ENCODE measurements at regions not wholly inside any gene's neighbourhood (a gene's known extent, or its start where the extent isn't known, plus 50 kb on each side); places are given as distances from the start of the nearest gene placed in this dataset.
"Not testable (repeated sequence)": the region's sequence is repeated elsewhere in the genome, so short reads cannot be mapped to it uniquely, and the experiment has no call there.

- Histone ChIP-seq H3K36me3 (ENCODE audit: control insufficient read depth, low read length) (no peaks in the 10 kb centered on the region), H3K27me3 (ENCODE audit: control insufficient read depth, low read length) (no peaks in the 10 kb centered on the region), H3K27ac (ENCODE audit: low read depth, low read length) (no peak overlapping the region), H3K4me3 (ENCODE audit: low read length) (no peak overlapping the region), H3K79me2 (ENCODE audit: control insufficient read depth, low read length) (no peaks in the 10 kb centered on the region), H3K9me2 (replicated peaks; ENCODE audit: control insufficient read depth, low read length) (no peaks in the 10 kb centered on the region), H3F3A (ENCODE audit: control insufficient read depth, insufficient read depth) (no peaks in the 10 kb centered on the region), H3K4me2 (ENCODE audit: low read length) (no peak overlapping the region), H3K4me1 (ENCODE audit: control insufficient read depth, low read length) (no peaks in the 10 kb centered on the region), H3K9me3 (ENCODE audit: control insufficient read depth, insufficient read depth, low read length) (no peaks in the 10 kb centered on the region), H4K20me1 (ENCODE audit: control insufficient read depth, insufficient read depth, low read depth, low read length) (no peaks in the 10 kb centered on the region)
- TF ChIP-seq CTCF (IDR thresholded peaks at IDR 0.05; ENCODE audit: low read depth, low read length, poor library complexity, severe bottlenecking) (no peak), EZH2phosphoT487 (IDR thresholded peaks at IDR 0.05; ENCODE audit: borderline replicate concordance, low read length) (no peak)
Observed at GRCh38 chr3:177657243-177657642, 460.0 kb upstream of the TBL1XR1 start.

GRCh38 chr3:177658354-177658753 is 461.1 kb upstream of the TBL1XR1 start:
- Histone ChIP-seq H3F3A (ENCODE audit: control insufficient read depth, insufficient read depth) (no peaks in the 10 kb centered on the region), H4K20me1 (ENCODE audit: control insufficient read depth, insufficient read depth, low read depth, low read length) (no peaks in the 10 kb centered on the region), H3K9me2 (replicated peaks; ENCODE audit: control insufficient read depth, low read length) (no peaks in the 10 kb centered on the region), H3K27me3 (ENCODE audit: control insufficient read depth, low read length) (no peaks in the 10 kb centered on the region), H3K9me3 (ENCODE audit: control insufficient read depth, insufficient read depth, low read length) (no peaks in the 10 kb centered on the region), H3K36me3 (ENCODE audit: control insufficient read depth, low read length) (no peaks in the 10 kb centered on the region), H3K4me3 (ENCODE audit: low read length) (no peak overlapping the region), H3K79me2 (ENCODE audit: control insufficient read depth, low read length) (no peaks in the 10 kb centered on the region), H3K27ac (ENCODE audit: low read depth, low read length) (no peak overlapping the region), H3K4me2 (ENCODE audit: low read length) (no peak overlapping the region), H3K4me1 (ENCODE audit: control insufficient read depth, low read length) (no peaks in the 10 kb centered on the region)
- TF ChIP-seq CTCF (IDR thresholded peaks at IDR 0.05; ENCODE audit: low read depth, low read length, poor library complexity, severe bottlenecking) (no peak), EZH2phosphoT487 (IDR thresholded peaks at IDR 0.05; ENCODE audit: borderline replicate concordance, low read length) (no peak)

- not testable (repeated sequence) for H3K36me3 ChIP-seq (ENCODE audit: control insufficient read depth, low read length); H3K27me3 ChIP-seq (ENCODE audit: control insufficient read depth, low read length); H3K27ac ChIP-seq (ENCODE audit: low read depth, low read length); H3K4me1 ChIP-seq (ENCODE audit: control insufficient read depth, low read length); H3K4me2 ChIP-seq (ENCODE audit: low read length); H3K79me2 ChIP-seq (ENCODE audit: control insufficient read depth, low read length); H4K20me1 ChIP-seq (ENCODE audit: control insufficient read depth, insufficient read depth, low read depth, low read length); H3F3A ChIP-seq (ENCODE audit: control insufficient read depth, insufficient read depth); H3K4me3 ChIP-seq (ENCODE audit: low read length); H3K9me2 ChIP-seq (replicated peaks; ENCODE audit: control insufficient read depth, low read length); H3K9me3 ChIP-seq (ENCODE audit: control insufficient read depth, insufficient read depth, low read length)
Observed at GRCh38 chr3:177664380-177665103, 467.3 kb upstream of the TBL1XR1 start.

GRCh38 chr3:177665122-177665808 is 468.0 kb upstream of the TBL1XR1 start:
- Histone ChIP-seq H3K36me3 (ENCODE audit: control insufficient read depth, low read length) (no peaks in the 10 kb centered on the region), H3K4me3 (ENCODE audit: low read length) (no peak overlapping the region), H3K9me3 (ENCODE audit: control insufficient read depth, insufficient read depth, low read length) (no peaks in the 10 kb centered on the region), H3K27me3 (ENCODE audit: control insufficient read depth, low read length) (no peaks in the 10 kb centered on the region), H4K20me1 (ENCODE audit: control insufficient read depth, insufficient read depth, low read depth, low read length) (no peaks in the 10 kb centered on the region), H3F3A (ENCODE audit: control insufficient read depth, insufficient read depth) (no peaks in the 10 kb centered on the region), H3K27ac (ENCODE audit: low read depth, low read length) (no peak overlapping the region), H3K4me1 (ENCODE audit: control insufficient read depth, low read length) (no peaks in the 10 kb centered on the region), H3K79me2 (ENCODE audit: control insufficient read depth, low read length) (no peaks in the 10 kb centered on the region), H3K4me2 (ENCODE audit: low read length) (no peak overlapping the region), H3K9me2 (replicated peaks; ENCODE audit: control insufficient read depth, low read length) (no peaks in the 10 kb centered on the region)
- TF ChIP-seq CTCF (IDR thresholded peaks at IDR 0.05; ENCODE audit: low read depth, low read length, poor library complexity, severe bottlenecking) (no peak), EZH2phosphoT487 (IDR thresholded peaks at IDR 0.05; ENCODE audit: borderline replicate concordance, low read length) (no peak)
